SU-DHL-6 (cell line): ENCODE measurements at regions not wholly inside any gene's neighbourhood (a gene's known extent, or its start where the extent isn't known, plus 50 kb on each side); places are given as distances from the start of the nearest gene placed in this dataset.

Source experiments
- H2AFZ ChIP-seq: fragments of 200-600 bp; sonication (generic); 2 replicates; pipeline ENCODE4 v1.6.1; 2014; ENCODE audit warnings: low read depth, mild to moderate bottlenecking, moderate library complexity, mixed read lengths, antibody characterized with exemption, low read length; ENCODE audit not compliant: severe bottlenecking
- H3F3A ChIP-seq: fragments of 200-600 bp; shearing (Covaris generic); 2 replicates; pipeline ENCODE4 v1.6.0; 2016; ENCODE audit warnings: antibody characterized with exemption, mild to moderate bottlenecking; ENCODE audit not compliant: insufficient read depth
- H3K27ac ChIP-seq: fragments of 200-600 bp; sonication (generic); 2 replicates; pipeline ENCODE4 v1.5.1; 2016; ENCODE audit warnings: low read depth, mild to moderate bottlenecking, low read length, moderate library complexity, mixed read lengths
- H3K27me3 ChIP-seq: fragments of 200-600 bp; sonication (generic), shearing (Covaris generic); 2 replicates; pipeline ENCODE4 v1.6.0; 2014; ENCODE audit warnings: mild to moderate bottlenecking, low read length
- H3K36me3 ChIP-seq: fragments of 200-600 bp; sonication (generic); 2 replicates; pipeline ENCODE4 v1.6.1; 2014; ENCODE audit warnings: mild to moderate bottlenecking, low read length, mixed read lengths
- H3K4me2 ChIP-seq: fragments of 300-600, 200-600 bp; shearing (Covaris generic), sonication (generic); 2 replicates; pipeline ENCODE4 v1.6.0; 2014; ENCODE audit warnings: low read length, low read depth, mild to moderate bottlenecking; ENCODE audit not compliant: poor library complexity, severe bottlenecking
- H3K4me3 ChIP-seq: fragments of 200-600 bp; sonication (generic); 2 replicates; pipeline ENCODE4 v1.5.1; 2014; ENCODE audit warnings: antibody characterized with exemption, low read length, mild to moderate bottlenecking, mixed read lengths; ENCODE audit not compliant: insufficient read depth, poor library complexity, severe bottlenecking
- H3K79me2 ChIP-seq: fragments of 200-600 bp; sonication (generic); 2 replicates; pipeline ENCODE4 v1.6.1; 2014; ENCODE audit warnings: mild to moderate bottlenecking, low read length, moderate library complexity; ENCODE audit not compliant: insufficient read depth
- H3K9ac ChIP-seq: fragments of 200-600 bp; sonication (generic); 2 replicates; pipeline ENCODE4 v1.7.0; 2014; ENCODE audit warnings: mild to moderate bottlenecking, low read length
- H3K9me2 ChIP-seq: fragments of 200-600 bp; sonication (generic); replicated peaks from 2 replicates; pipeline ENCODE4 v1.6.1; 2014; ENCODE audit warnings: low read length; ENCODE audit not compliant: insufficient read depth
- H3K9me3 ChIP-seq: fragments of 200-600 bp; sonication (generic); 2 replicates; pipeline ENCODE4 v1.6.1; 2014; ENCODE audit warnings: low read length, mixed read lengths; ENCODE audit not compliant: insufficient read depth
- H4K20me1 ChIP-seq: fragments of 200-600 bp; sonication (generic); 2 replicates; pipeline ENCODE4 v1.6.1; 2014; ENCODE audit warnings: low read depth, mild to moderate bottlenecking, antibody characterized with exemption, low read length, moderate library complexity, mixed read lengths
- CTCF ChIP-seq: fragments of 200-600 bp; sonication (generic); IDR thresholded peaks from one replicate; pipeline ENCODE4 v1.5.1; 2017; ENCODE audit warnings: antibody characterized with exemption, mild to moderate bottlenecking, low read length, moderate library complexity; ENCODE audit not compliant: insufficient read depth, poor library complexity, severe bottlenecking
- EZH2phosphoT487 ChIP-seq: fragments of 200-600 bp; sonication (generic), shearing (Covaris generic); conservative IDR thresholded peaks from 2 replicates; pipeline ENCODE4 v1.6.1; 2018; ENCODE audit warnings: mild to moderate bottlenecking, antibody characterized with exemption, low read length, moderate library complexity, mixed read lengths

GRCh38 chr2:240248721-240249422 is 108.4 kb upstream of the OTOS start:
- no peak overlapping the region for H2AFZ ChIP-seq
- H3F3A ChIP-seq = no peaks in the 10 kb centered on the region
- no peak overlapping the region for H3K9ac ChIP-seq
- no peak overlapping the region for H3K4me2 ChIP-seq
- H3K27ac ChIP-seq = no peak overlapping the region
- no peaks in the 10 kb centered on the region for H3K36me3 ChIP-seq
- H3K79me2 ChIP-seq = no peaks in the 10 kb centered on the region
- H3K27me3 ChIP-seq = no peaks in the 10 kb centered on the region
- H3K4me3 ChIP-seq = no peak overlapping the region
- H3K9me3 ChIP-seq = no peaks in the 10 kb centered on the region
- no peaks in the 10 kb centered on the region for H4K20me1 ChIP-seq
- no peak for TF ChIP-seq CTCF
- no peak for TF ChIP-seq EZH2phosphoT487
- no peaks in the 10 kb centered on the region for H3K9me2 ChIP-seq

GRCh38 chr2:240249423-240250149 is 109.1 kb upstream of the OTOS start:
- no peaks in the 10 kb centered on the region for H3K9me3 ChIP-seq
- H3K9me2 ChIP-seq = no peaks in the 10 kb centered on the region
- H3K36me3 ChIP-seq = no peaks in the 10 kb centered on the region
- no peak overlapping the region for H3K4me3 ChIP-seq
- no peaks in the 10 kb centered on the region for H3K79me2 ChIP-seq
- no peaks in the 10 kb centered on the region for H3F3A ChIP-seq
- no peak overlapping the region for H2AFZ ChIP-seq
- no peaks in the 10 kb centered on the region for H4K20me1 ChIP-seq
- no peak overlapping the region for H3K9ac ChIP-seq
- H3K27me3 ChIP-seq = no peaks in the 10 kb centered on the region
- TF ChIP-seq CTCF (no peak), EZH2phosphoT487 (no peak)
- H3K27ac ChIP-seq = no peak overlapping the region
- H3K4me2 ChIP-seq = no peak overlapping the region

- H3K27ac ChIP-seq = no peak overlapping the region
- H2AFZ ChIP-seq = no peak overlapping the region
- no peak overlapping the region for H3K4me3 ChIP-seq
- no peak overlapping the region for H3K4me2 ChIP-seq
- H3F3A ChIP-seq = no peaks in the 10 kb centered on the region
- no peaks in the 10 kb centered on the region for H3K9me3 ChIP-seq
- no peak for TF ChIP-seq CTCF
- no peak for TF ChIP-seq EZH2phosphoT487
- H3K79me2 ChIP-seq = no peaks in the 10 kb centered on the region
- no peaks in the 10 kb centered on the region for H3K36me3 ChIP-seq
- no peaks in the 10 kb centered on the region for H4K20me1 ChIP-seq
- no peaks in the 10 kb centered on the region for H3K27me3 ChIP-seq
- no peak overlapping the region for H3K9ac ChIP-seq
- H3K9me2 ChIP-seq = no peaks in the 10 kb centered on the region
Measured at GRCh38 chr2:240250150-240250984, 109.9 kb upstream of the OTOS start.
